BLaER1 (cell line): ENCODE measurements at regions not wholly inside any gene's neighbourhood (a gene's known extent, or its start where the extent isn't known, plus 50 kb on each side); places are given as distances from the start of the nearest gene placed in this dataset.
A peak's percentile ranks its signal among the peaks of the same experiment; 100 is the strongest.

Experiments used
- H3K27ac ChIP-seq: shearing (Covaris generic); formaldehyde crosslinking; 2 replicates; pipeline ENCODE4 v1.8.1; 2022
- H3K27me3 ChIP-seq: shearing (Covaris generic); formaldehyde crosslinking; 2 replicates; pipeline ENCODE4 v1.8.1; 2022
- H3K36me3 ChIP-seq: shearing (Covaris generic); formaldehyde crosslinking; 2 replicates; pipeline ENCODE4 v1.8.1; 2022
- H3K4me1 ChIP-seq: shearing (Covaris generic); formaldehyde crosslinking; 2 replicates; pipeline ENCODE4 v1.8.1; 2022
- H3K4me2 ChIP-seq: shearing (Covaris generic); formaldehyde crosslinking; 2 replicates; pipeline ENCODE4 v1.8.1; 2022
- H3K4me3 ChIP-seq: shearing (Covaris generic); formaldehyde crosslinking; 2 replicates; pipeline ENCODE4 v1.8.1; 2022
- H3K9ac ChIP-seq: shearing (Covaris generic); formaldehyde crosslinking; 2 replicates; pipeline ENCODE4 v1.8.1; 2022
- H3K9me3 ChIP-seq: shearing (Covaris generic); formaldehyde crosslinking; 2 replicates; pipeline ENCODE4 v1.8.1; 2022
- H4K20me1 ChIP-seq: shearing (Covaris generic); formaldehyde crosslinking; 2 replicates; pipeline ENCODE4 v1.8.1; 2022
- Cebpa-rat ChIP-seq: shearing (Covaris generic); IDR thresholded peaks from 2 replicates; pipeline ENCODE4 v1.8.1; 2022

DNA sequence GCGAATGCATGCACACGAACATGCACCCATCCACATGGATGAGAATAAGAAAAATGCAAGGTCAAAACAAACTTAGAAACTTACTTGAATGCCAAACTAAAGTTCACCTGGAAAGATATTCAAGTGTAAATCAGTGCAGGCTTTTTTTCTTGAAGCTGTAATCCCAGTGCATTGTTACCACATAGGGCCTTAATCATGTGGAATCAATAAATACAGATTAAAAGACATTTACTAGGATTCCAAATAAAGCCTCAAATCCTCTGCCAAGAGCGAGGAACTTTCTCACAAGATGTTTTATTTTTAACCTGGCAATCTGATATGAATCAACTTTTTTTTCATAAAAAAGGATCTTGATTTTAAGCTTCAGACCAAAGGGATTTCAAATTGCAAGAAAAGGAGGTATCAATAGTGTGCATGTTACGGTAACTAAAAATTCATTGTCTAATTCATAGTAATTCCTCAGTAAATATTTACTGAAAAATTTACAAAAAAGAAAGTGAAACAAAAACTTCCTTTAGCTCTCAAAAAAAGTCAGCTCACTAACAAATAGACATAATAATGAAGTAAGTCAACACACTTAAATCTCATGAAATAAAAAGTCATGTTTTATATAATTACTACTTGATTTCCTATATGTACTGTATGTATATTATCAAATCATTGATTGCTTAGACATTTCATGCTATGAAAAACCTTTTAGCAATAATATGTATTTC, 978.6 kb downstream of the PLOD2 start:
- no peaks in the 10 kb centered on the region for H4K20me1 ChIP-seq
- H3K27ac ChIP-seq = no peak overlapping the region
- H3K4me1 ChIP-seq = peaks cover 9% of the 10 kb centered on the region; the same call in 1 of the 2 replicates
- no peaks in the 10 kb centered on the region for H3K9me3 ChIP-seq
- no peak for TF ChIP-seq Cebpa-rat
- H3K4me3 ChIP-seq = no peak overlapping the region
- no peak overlapping the region for H3K9ac ChIP-seq
- no peaks in the 10 kb centered on the region for H3K36me3 ChIP-seq
- peak overlapping the region; percentile 41 for H3K4me2 ChIP-seq
- no peaks in the 10 kb centered on the region for H3K27me3 ChIP-seq

DNA sequence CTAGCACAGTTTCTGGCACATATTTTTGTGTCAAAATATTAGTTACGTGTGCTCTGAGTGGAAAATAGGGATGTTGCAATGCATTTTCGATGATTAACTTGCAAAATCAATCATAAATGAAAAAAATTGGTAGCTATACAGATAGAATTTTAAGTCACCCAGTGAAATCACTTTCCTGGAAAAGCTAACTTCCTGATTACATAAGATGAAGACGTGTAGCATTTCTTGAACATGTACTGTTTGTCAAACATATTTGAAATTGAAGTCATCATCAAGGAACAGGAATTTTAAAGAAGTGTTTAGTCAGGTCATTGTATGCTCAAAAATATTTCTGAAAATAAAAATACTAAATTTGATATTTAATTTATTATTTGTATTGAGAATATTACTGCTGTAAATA, 977.7 kb downstream of the PLOD2 start:
- H4K20me1 ChIP-seq = no peaks in the 10 kb centered on the region
- no peak for TF ChIP-seq Cebpa-rat

DNA sequence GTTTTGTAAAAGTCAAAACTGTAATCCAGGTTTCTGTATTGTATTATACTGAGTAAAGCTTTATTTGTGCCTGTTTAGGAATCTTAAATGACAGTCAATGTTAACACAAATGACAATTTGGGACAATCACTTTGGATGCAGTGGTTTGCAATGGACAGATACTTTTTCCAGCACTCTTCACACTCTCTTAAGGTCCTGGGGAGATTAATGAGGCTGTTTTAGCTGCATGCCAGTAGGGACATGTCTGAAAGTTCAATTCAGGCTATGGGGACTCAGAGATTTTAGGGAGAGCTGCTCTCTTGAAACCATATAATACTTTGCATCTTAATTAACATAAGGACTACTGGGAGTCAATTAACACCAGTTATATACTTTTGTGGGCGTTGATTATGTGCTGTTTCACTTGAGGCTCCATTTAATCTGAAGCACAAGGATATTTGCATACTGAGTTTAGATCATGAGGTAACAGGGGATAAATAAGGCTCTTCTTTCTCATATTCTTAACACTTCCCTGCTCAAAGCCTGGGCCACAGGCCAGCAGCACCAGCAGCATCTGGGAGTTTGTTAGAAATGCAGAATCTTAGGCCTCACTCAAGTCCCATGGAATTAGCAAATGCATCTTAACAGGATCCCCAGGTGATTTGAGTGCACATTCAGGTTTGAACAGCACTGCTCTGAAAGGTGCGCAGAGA, 972.8 kb downstream of the PLOD2 start:
- no peaks in the 10 kb centered on the region for H3K4me1 ChIP-seq
- no peaks in the 10 kb centered on the region for H3K36me3 ChIP-seq
- H3K9ac ChIP-seq = no peak overlapping the region
- H3K9me3 ChIP-seq = no peaks in the 10 kb centered on the region
- no peak overlapping the region for H3K4me3 ChIP-seq
- no peaks in the 10 kb centered on the region for H4K20me1 ChIP-seq
- no peak overlapping the region for H3K4me2 ChIP-seq
- no peak overlapping the region for H3K27ac ChIP-seq
- TF ChIP-seq Cebpa-rat = no peak
- no peaks in the 10 kb centered on the region for H3K27me3 ChIP-seq

More for the DNA sequence above, 977.7 kb downstream of the PLOD2 start:
- H3K4me2 ChIP-seq = no peak overlapping the region
- no peak overlapping the region for H3K27ac ChIP-seq
- H3K9me3 ChIP-seq = no peaks in the 10 kb centered on the region
- no peaks in the 10 kb centered on the region for H3K27me3 ChIP-seq
- peaks cover 9% of the 10 kb centered on the region; the same call in 1 of the 2 replicates for H3K4me1 ChIP-seq
- H3K36me3 ChIP-seq = no peaks in the 10 kb centered on the region
- H3K4me3 ChIP-seq = no peak overlapping the region
- no peak overlapping the region for H3K9ac ChIP-seq

DNA sequence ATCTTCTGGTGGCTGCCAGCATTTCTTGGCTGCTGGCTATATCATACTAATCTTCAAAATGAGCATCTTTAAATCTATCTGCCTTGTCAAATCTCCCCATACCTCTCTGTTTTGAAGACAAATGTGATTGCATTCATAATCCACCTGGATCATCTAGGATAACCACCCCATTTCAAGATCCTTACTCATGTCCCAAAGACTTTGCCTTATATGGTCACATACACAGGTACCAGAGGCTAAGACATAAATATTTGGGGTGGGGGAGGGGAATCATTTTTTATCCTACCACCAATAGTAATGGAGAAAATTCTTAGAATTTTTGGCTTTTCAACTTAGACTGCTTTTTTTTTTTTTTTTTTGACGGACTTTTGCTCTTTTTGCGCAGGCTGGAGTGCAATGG, 970.8 kb downstream of the PLOD2 start:
- no peak overlapping the region for H3K4me2 ChIP-seq
- no peaks in the 10 kb centered on the region for H3K9me3 ChIP-seq
- no peak for TF ChIP-seq Cebpa-rat
- no peaks in the 10 kb centered on the region for H4K20me1 ChIP-seq
- H3K4me1 ChIP-seq = no peaks in the 10 kb centered on the region
- no peak overlapping the region for H3K4me3 ChIP-seq
- H3K27ac ChIP-seq = no peak overlapping the region
- H3K27me3 ChIP-seq = no peaks in the 10 kb centered on the region
- H3K9ac ChIP-seq = no peak overlapping the region
- no peaks in the 10 kb centered on the region for H3K36me3 ChIP-seq

DNA sequence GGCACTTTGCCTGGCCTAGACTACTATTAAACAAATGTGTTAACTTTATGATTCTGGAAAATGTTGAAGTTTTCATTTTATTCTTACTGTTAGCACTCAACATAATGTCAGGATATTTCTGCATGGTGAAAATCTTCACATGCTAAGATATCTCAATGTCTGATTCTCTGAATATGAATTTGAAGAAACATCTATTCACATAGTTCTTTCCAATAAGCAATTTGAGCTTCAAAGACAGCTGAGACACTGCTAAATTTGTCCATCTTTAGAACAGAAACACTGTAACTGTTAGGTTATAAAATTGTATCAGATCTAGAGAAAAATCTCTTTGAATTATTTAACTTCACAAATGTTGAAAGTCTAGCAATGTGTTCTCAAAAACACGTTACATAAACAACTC, 970.2 kb downstream of the PLOD2 start:
- H3K4me2 ChIP-seq = no peak overlapping the region
- no peak overlapping the region for H3K27ac ChIP-seq
- no peak for TF ChIP-seq Cebpa-rat
- no peaks in the 10 kb centered on the region for H3K27me3 ChIP-seq
- no peaks in the 10 kb centered on the region for H3K9me3 ChIP-seq
- no peaks in the 10 kb centered on the region for H3K36me3 ChIP-seq
- H3K9ac ChIP-seq = no peak overlapping the region
- H3K4me3 ChIP-seq = no peak overlapping the region
- no peaks in the 10 kb centered on the region for H4K20me1 ChIP-seq
- H3K4me1 ChIP-seq = no peaks in the 10 kb centered on the region

DNA sequence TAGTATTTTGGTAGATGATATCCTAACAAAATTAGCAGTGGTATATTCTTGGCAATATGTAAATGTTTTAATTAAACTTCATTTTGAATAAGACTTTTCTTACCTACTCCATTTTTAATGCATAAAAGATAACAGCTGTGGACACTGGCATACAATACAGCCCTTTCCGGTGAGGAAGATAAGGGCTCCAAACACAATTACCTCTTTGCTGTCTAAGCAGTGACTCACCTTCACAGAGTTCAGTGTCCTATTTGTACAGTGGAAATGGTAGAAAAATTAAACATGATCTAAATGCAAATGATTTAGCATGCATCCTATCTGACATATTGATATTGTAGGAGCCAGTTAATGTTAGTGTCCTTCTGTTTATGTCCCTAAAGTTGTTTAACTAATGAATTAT, 969.4 kb downstream of the PLOD2 start:
- no peak overlapping the region for H3K4me3 ChIP-seq
- H4K20me1 ChIP-seq = no peaks in the 10 kb centered on the region
- TF ChIP-seq Cebpa-rat = no peak
- no peak overlapping the region for H3K27ac ChIP-seq
- no peaks in the 10 kb centered on the region for H3K27me3 ChIP-seq
- no peaks in the 10 kb centered on the region for H3K36me3 ChIP-seq
- no peaks in the 10 kb centered on the region for H3K9me3 ChIP-seq
- no peak overlapping the region for H3K4me2 ChIP-seq
- no peaks in the 10 kb centered on the region for H3K4me1 ChIP-seq
- H3K9ac ChIP-seq = no peak overlapping the region

DNA sequence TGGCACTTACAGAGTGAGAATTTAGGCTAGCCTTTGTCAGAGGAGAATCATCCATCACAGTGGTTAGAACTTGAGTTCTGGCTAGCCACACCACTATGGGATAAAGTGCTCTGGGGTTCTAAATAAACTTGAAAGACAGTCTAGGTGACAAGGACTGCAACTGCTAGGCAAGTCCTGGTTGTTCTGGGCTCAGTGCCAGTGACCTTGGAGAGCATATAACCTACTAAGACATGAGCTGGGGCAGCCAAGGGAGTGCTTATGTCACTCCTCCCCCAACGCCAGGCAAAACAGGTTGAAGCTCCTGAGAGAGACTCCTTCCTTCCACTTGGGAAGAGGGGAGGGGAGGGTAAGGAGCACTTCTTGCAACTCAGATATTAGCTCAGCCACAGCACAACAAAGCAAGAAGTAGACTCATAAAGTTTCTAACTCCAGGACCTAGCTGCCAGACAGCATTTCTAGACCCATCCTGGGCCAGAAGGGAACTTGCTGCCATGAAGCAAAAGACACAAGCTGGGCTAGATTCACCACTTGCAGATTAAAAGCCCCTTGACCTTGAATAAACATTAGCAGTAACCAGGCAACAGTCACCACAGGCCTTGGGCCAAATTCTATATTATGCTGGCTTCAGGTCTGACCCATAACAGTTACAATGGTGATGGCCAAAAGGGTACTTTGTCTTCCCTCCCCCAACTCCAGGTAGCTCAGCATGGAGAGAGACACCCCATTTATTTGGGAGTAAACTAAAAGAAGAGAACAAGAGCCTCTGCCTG, 963.7 kb downstream of the PLOD2 start:
- Histone ChIP-seq H3K36me3 (no peaks in the 10 kb centered on the region), H3K4me2 (no peak overlapping the region), H3K27ac (no peak overlapping the region), H3K27me3 (no peaks in the 10 kb centered on the region), H4K20me1 (no peaks in the 10 kb centered on the region), H3K4me3 (no peak overlapping the region), H3K9me3 (no peaks in the 10 kb centered on the region), H3K4me1 (no peaks in the 10 kb centered on the region), H3K9ac (no peak overlapping the region)
- TF ChIP-seq Cebpa-rat = no peak

DNA sequence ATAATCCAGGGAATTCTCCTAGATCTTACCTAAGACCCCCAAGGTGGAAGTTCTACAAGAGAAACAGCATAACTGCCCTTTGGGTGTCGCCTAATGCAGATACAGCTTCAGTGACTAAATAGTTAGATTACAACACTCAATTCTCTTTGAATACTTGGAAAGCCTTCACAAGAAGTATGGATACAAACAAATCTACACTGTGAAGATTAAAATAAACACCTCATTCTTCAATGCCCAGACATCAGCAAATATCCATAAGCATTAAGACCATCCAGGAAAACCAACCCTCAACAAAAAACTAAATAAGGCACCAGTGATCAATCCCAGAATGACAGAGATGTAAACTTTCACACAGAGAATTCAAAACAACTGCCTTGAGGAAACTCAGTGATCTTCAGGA, 963.2 kb downstream of the PLOD2 start:
- TF ChIP-seq Cebpa-rat = no peak
- Histone ChIP-seq H3K4me3 (no peak overlapping the region), H3K9me3 (no peaks in the 10 kb centered on the region), H3K4me1 (no peaks in the 10 kb centered on the region), H3K27me3 (no peaks in the 10 kb centered on the region), H4K20me1 (no peaks in the 10 kb centered on the region), H3K9ac (no peak overlapping the region), H3K36me3 (no peaks in the 10 kb centered on the region), H3K27ac (no peak overlapping the region), H3K4me2 (no peak overlapping the region)

DNA sequence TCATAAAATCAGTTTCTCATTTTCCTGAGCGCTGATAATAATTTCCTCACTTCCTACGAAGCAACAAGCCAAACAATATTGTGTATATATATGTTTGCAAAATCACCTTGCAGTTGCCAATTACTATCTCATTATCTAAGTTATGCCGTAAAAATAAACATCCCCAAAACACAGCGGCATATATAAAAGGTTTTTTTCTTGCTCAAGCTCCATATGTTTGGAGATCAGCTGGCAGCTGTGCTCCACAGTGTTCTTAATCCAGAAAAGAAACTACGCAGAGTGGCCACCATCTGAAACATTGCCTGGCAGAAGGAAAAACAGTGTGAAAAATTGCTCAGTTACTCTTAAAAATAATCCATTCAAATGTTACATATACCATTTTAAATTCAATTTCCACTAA, 951.4 kb downstream of the PLOD2 start:
- Histone ChIP-seq H3K9ac (no peak overlapping the region), H3K27ac (no peak overlapping the region), H3K4me1 (no peaks in the 10 kb centered on the region), H3K27me3 (no peaks in the 10 kb centered on the region), H3K9me3 (no peaks in the 10 kb centered on the region), H3K36me3 (no peaks in the 10 kb centered on the region), H3K4me3 (no peak overlapping the region), H3K4me2 (no peak overlapping the region), H4K20me1 (no peaks in the 10 kb centered on the region)
- TF ChIP-seq Cebpa-rat = no peak
